HG03354 (cell line): ENCODE measurements at regions not wholly inside any gene's neighbourhood (a gene's known extent, or its start where the extent isn't known, plus 50 kb on each side); places are given as distances from the start of the nearest gene placed in this dataset.
"Not testable (repeated sequence)": the region's sequence is repeated elsewhere in the genome, so short reads cannot be mapped to it uniquely, and the experiment has no call there.

Source experiments
- ATAC-seq: cut with Tn5 transposase; IDR thresholded peaks from one replicate; pipeline ENCODE4 v1.9.1; 2021; ENCODE audit warnings: mild to moderate bottlenecking; ENCODE audit not compliant: unreplicated experiment, poor library complexity, severe bottlenecking

GRCh38 chr1:166383137-166383536 lies 216.3 kb upstream of the FAM78B start:
- no peak for ATAC-seq

- no peak for ATAC-seq
Observed at GRCh38 chr1:166383635-166384346, 217.0 kb upstream of the FAM78B start.

GRCh38 chr1:166384948-166385347 lies 218.1 kb upstream of the FAM78B start:
- no peak for ATAC-seq

GRCh38 chr1:166390366-166391033 lies 223.7 kb upstream of the FAM78B start:
- ATAC-seq = no peak

- ATAC-seq = no peak
Observed at GRCh38 chr1:166391279-166392066, 224.7 kb upstream of the FAM78B start.

GRCh38 chr1:166395729-166396128 lies 228.9 kb upstream of the FAM78B start:
- no peak for ATAC-seq

- ATAC-seq = not testable (repeated sequence)
Observed at GRCh38 chr1:166409253-166410082, 242.7 kb upstream of the FAM78B start.

GRCh38 chr1:166410083-166410385 lies 243.2 kb upstream of the FAM78B start:
- ATAC-seq = no peak

- not testable (repeated sequence) for ATAC-seq
Observed at GRCh38 chr1:166416831-166417230, 250.0 kb upstream of the FAM78B start.

GRCh38 chr1:166418344-166418933 lies 251.6 kb upstream of the FAM78B start:
- ATAC-seq = no peak

GRCh38 chr1:166422586-166422985 lies 255.8 kb upstream of the FAM78B start:
- ATAC-seq = not testable (repeated sequence)

GRCh38 chr1:166432655-166433054 lies 265.9 kb upstream of the FAM78B start:
- no peak for ATAC-seq

GRCh38 chr1:166433404-166434304 lies 266.9 kb upstream of the FAM78B start:
- not testable (repeated sequence) for ATAC-seq

- ATAC-seq = no peak
Observed at GRCh38 chr1:166457700-166458099, 290.9 kb upstream of the FAM78B start.

GRCh38 chr1:166464333-166464732 lies 297.5 kb upstream of the FAM78B start:
- no peak for ATAC-seq

- ATAC-seq = no peak
Observed at GRCh38 chr1:166470014-166470413, 303.2 kb upstream of the FAM78B start.

- ATAC-seq = no peak
Observed at GRCh38 chr1:166470441-166470840, 303.6 kb upstream of the FAM78B start.

- ATAC-seq = no peak
Observed at GRCh38 chr1:166471359-166471758, 304.6 kb upstream of the FAM78B start.
